ENCODE measurements at regions not wholly inside any gene's neighbourhood (a gene's known extent, or its start where the extent isn't known, plus 50 kb on each side); places are given as distances from the start of the nearest gene placed in this dataset.

GRCh38 chr14:101501341-101501740, 60.0 kb upstream of the DIO3 start:
- no peak for TF ChIP-seq CTCF (IDR thresholded peaks at IDR 0.05)
- no peak for TF ChIP-seq POLR2A (IDR thresholded peaks at IDR 0.05)
- H3K4me3 ChIP-seq (ENCODE audit: low read depth, poor library complexity, severe bottlenecking), result no peak overlapping the region
- peak in 1 of 2 donors; percentile 25 for DNase-seq (ENCODE audit: low spot score in 2 of 2)
- intact Hi-C loops (cut with DNase I; ENCODE audit: low total_unique reads), result no loop called here
- 56 to 72% methylated on average over 18 of the region's 18 CpGs for WGBS, 2 donors

DNA sequence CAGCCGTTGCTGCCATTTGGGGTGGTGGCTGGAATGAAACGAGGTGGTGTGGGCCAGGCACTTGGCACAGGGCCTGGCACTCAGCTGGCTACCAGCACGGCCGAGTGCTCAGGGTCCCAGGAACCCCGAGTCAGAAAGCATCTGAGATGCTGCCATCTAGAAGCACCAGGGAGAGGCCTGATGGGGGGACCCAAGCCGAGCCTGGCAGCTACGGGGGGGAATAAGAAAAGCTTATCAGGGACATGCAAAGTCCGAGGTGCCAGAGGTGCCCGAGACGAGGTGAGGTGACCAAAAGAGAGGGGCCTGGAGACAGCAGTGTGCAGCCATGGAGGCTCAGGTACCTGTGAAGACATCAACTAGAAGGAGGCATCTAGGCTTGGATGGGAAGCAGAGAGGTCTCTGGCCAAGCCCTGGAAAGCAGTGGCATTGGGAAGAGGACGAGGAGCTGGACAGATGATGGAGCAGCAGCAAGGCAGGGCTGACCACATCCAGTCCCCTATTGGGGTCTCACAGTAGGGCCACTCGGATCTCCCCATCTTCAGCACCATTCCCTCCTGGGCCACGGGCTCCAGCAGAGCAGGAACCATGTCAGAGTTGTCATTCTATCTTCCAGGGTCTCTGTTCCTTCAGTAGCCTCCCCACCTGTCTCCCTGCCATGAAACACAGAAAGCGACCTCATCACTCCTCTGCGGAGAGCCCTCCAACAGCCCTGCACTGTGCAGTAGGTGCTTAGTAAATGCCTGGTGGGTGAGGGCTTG, 59.3 kb upstream of the DIO3 start:
- no peak overlapping the region for H3K4me3 ChIP-seq (ENCODE audit: low read depth, poor library complexity, severe bottlenecking)
- peak in 1 of 2 donors; percentile 57 for DNase-seq (ENCODE audit: low spot score in 2 of 2)
- 67 to 73% methylated on average over 15 of the region's 15 CpGs for WGBS, 2 donors
- intact Hi-C loops (cut with DNase I; ENCODE audit: low total_unique reads), result no loop called here
- no peak for TF ChIP-seq POLR2A (IDR thresholded peaks at IDR 0.05)
- TF ChIP-seq CTCF (IDR thresholded peaks at IDR 0.05), result no peak

- intact Hi-C loops (cut with DNase I; ENCODE audit: low total_unique reads), result no loop called here
- TF ChIP-seq POLR2A (IDR thresholded peaks at IDR 0.05), result no peak
- TF ChIP-seq CTCF (IDR thresholded peaks at IDR 0.05), result no peak
- WGBS, 2 donors, result 85 to 91% methylated on average over 18 of the region's 18 CpGs
- H3K4me3 ChIP-seq (ENCODE audit: low read depth, poor library complexity, severe bottlenecking), result no peak overlapping the region
- peak in 1 of 2 donors; percentile 72 for DNase-seq (ENCODE audit: low spot score in 2 of 2)
These were observed 58.4 kb upstream of the DIO3 start for GRCh38 chr14:101502761-101503392.

DNA sequence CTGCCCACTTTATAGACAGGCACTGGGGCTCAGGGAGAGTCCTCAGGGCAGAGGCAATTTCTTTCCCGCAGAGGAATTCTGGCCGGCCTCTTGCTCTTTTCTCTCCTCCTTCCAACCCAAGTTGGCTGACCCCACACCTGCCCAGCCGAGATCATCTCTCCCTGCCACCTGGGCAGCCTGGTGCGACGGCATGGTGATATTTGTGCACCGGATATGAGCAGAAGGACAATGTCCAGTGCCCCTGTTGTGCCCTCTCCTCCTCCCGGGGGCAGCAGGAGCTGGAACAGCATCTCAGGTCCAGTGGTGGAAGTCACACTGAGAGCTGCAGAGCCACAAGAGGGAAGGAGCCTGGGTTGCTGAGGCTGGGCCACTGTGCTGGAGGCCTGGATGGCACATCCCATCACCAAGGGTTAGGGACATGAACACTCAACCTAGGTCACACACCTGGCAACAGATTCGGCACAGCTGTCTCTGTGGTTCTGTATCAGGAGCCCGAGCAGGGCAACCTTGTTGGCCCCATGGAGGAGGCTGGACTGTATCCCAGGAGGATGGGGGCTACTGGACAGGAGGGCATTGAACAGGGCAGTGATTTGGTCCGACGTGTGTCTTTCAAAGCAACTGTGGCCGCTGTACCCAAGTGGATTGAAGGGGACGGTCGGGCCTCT, 57.7 kb upstream of the DIO3 start:
- 95 to 98% methylated on average over 14 of the region's 14 CpGs for WGBS, 2 donors
- TF ChIP-seq CTCF (IDR thresholded peaks at IDR 0.05) (no peak), POLR2A (IDR thresholded peaks at IDR 0.05) (no peak)
- intact Hi-C loops (cut with DNase I; ENCODE audit: low total_unique reads), result no loop called here
- DNase-seq (ENCODE audit: low spot score in 2 of 2), result peak in 1 of 2 donors; percentile 78
- H3K4me3 ChIP-seq (ENCODE audit: low read depth, poor library complexity, severe bottlenecking), result no peak overlapping the region

- peak in 1 of 2 donors; percentile 62 for DNase-seq (ENCODE audit: low spot score in 2 of 2)
- intact Hi-C loops (cut with DNase I; ENCODE audit: low total_unique reads), result no loop called here
These were observed 57.0 kb upstream of the DIO3 start for GRCh38 chr14:101504096-101504948.

More at GRCh38 chr14:101504096-101504948, 57.0 kb upstream of the DIO3 start:
- TF ChIP-seq CTCF (IDR thresholded peaks at IDR 0.05) (no peak), POLR2A (IDR thresholded peaks at IDR 0.05) (no peak)
- 84 to 90% methylated on average over 29 to 32 of the region's 32 CpGs for WGBS, 2 donors
- H3K4me3 ChIP-seq (ENCODE audit: low read depth, poor library complexity, severe bottlenecking), result no peak overlapping the region
